Lower leg skin (tissue), 4 donors: ENCODE measurements at regions not wholly inside any gene's neighbourhood (a gene's known extent, or its start where the extent isn't known, plus 50 kb on each side); places are given as distances from the start of the nearest gene placed in this dataset.
A peak's percentile ranks its signal among the peaks of the same experiment; 100 is the strongest.

ENCODE experiments used
- DNase-seq, 2 donors: peaks; one replicate each; pipeline ENCODE4 v3.0.0-alpha.2; 2019; ENCODE audit warnings: low spot score in 2 of 2
- H3K4me3 ChIP-seq: fragments of 200-600 bp; sonication (generic); 2 replicates; pipeline ENCODE4 v1.5.1; 2017; ENCODE audit warnings: mild to moderate bottlenecking, low read depth; ENCODE audit not compliant: poor library complexity, severe bottlenecking
- CTCF ChIP-seq, 3 donors: fragments of 450-650 bp; IDR thresholded peaks; one replicate each; pipeline ENCODE4 v1.5.1; 2016; ENCODE audit warnings: antibody characterized with exemption in 3 of 3, mild to moderate bottlenecking in 3 of 3, moderate library complexity in 2 of 3
- POLR2A ChIP-seq, 2 donors: fragments of 450-650 bp; IDR thresholded peaks; one replicate each; pipeline ENCODE4 v1.6.1; 2016 to 2017; ENCODE audit warnings: antibody characterized with exemption in 2 of 2, mild to moderate bottlenecking in 1 of 2, moderate library complexity in 1 of 2
- WGBS, 2 donors: methylation state at CpG; one replicate each; pipeline ENCODE4 v1.1.5; 2018; 5-methylcytosine and 5-hydroxymethylcytosine counted together
- intact Hi-C: fragments of 100-400 bp; cut with DNase I; formaldehyde crosslinking; loops from one replicate; pipeline ENCODE4 v1.15.0; 2023; ENCODE audit warnings: low total_unique reads

- 63 to 71% methylated on average over 5 of the region's 5 CpGs for WGBS, 2 donors
- no peak overlapping the region for H3K4me3 ChIP-seq
- peak in 1 of 2 donors; percentile 31 for DNase-seq
- intact Hi-C loops = no loop called here
- TF ChIP-seq POLR2A (IDR thresholded peaks at IDR 0.05) (no peak), CTCF (IDR thresholded peaks at IDR 0.05) (no peak)
These were observed 63.9 kb upstream of the VASH1 start for GRCh38 chr14:76697246-76697905.

- peak in 1 of 2 donors; percentile 61 for DNase-seq
- intact Hi-C loops = no loop called here
- no peak for TF ChIP-seq CTCF (IDR thresholded peaks at IDR 0.05)
- no peak for TF ChIP-seq POLR2A (IDR thresholded peaks at IDR 0.05)
- no peak overlapping the region for H3K4me3 ChIP-seq
- 71 to 98% methylated on average over 4 of the region's 4 CpGs for WGBS, 2 donors
These were observed 63.1 kb upstream of the VASH1 start for GRCh38 chr14:76698191-76698590.

GRCh38 chr14:76698631-76699030 lies 62.6 kb upstream of the VASH1 start:
- intact Hi-C loops = no loop called here
- peak in 1 of 2 donors; percentile 21 for DNase-seq
- no peak overlapping the region for H3K4me3 ChIP-seq
- TF ChIP-seq POLR2A (IDR thresholded peaks at IDR 0.05) (no peak), CTCF (IDR thresholded peaks at IDR 0.05) (no peak)
- 73 to 83% methylated on average over 3 of the region's 3 CpGs for WGBS, 2 donors

GRCh38 chr14:76699209-76699938 lies 61.9 kb upstream of the VASH1 start:
- intact Hi-C loops = no loop called here
- WGBS, 2 donors = 73 to 85% methylated on average over 6 of the region's 6 CpGs

GRCh38 chr14:76699939-76700590 lies 61.2 kb upstream of the VASH1 start:
- no peak for TF ChIP-seq POLR2A (IDR thresholded peaks at IDR 0.05)
- TF ChIP-seq CTCF (IDR thresholded peaks at IDR 0.05) = no peak
- WGBS, 2 donors = 82 to 86% methylated on average over 8 of the region's 8 CpGs
- no peak overlapping the region for H3K4me3 ChIP-seq
- intact Hi-C loops = no loop called here
- peak in 1 of 2 donors; percentile 57 for DNase-seq

More at GRCh38 chr14:76699209-76699938, 61.9 kb upstream of the VASH1 start:
- no peak for TF ChIP-seq CTCF (IDR thresholded peaks at IDR 0.05)
- no peak for TF ChIP-seq POLR2A (IDR thresholded peaks at IDR 0.05)
- DNase-seq = peak in 1 of 2 donors; percentile 10
- H3K4me3 ChIP-seq = no peak overlapping the region
